ENCODE measurements at regions not wholly inside any gene's neighbourhood (a gene's known extent, or its start where the extent isn't known, plus 50 kb on each side); places are given as distances from the start of the nearest gene placed in this dataset.

GRCh38 chr22:22703203-22703570 lies 58.8 kb downstream of the GGTLC2 start:
- TF ChIP-seq CTCF (IDR thresholded peaks at IDR 0.05) (no peak), POLR2A (IDR thresholded peaks at IDR 0.05) (no peak)

Data from Peyer's patch (tissue), 4 donors.